B cell (primary cell): ENCODE measurements at regions not wholly inside any gene's neighbourhood (a gene's known extent, or its start where the extent isn't known, plus 50 kb on each side); places are given as distances from the start of the nearest gene placed in this dataset.

ENCODE experiments used
- ATAC-seq: fragments of 200-7000 bp; cut with Tn5 transposase; one replicate; pipeline ENCODE4 v1.10.0; 2021; ENCODE audit warnings: low read depth, mild to moderate bottlenecking, moderate number of reproducible peaks, moderate library complexity
- CTCF ChIA-PET: fragments of 350-600 bp; sonication (Branson Sonifier 250); formaldehyde crosslinking; loops from one replicate; lab custom pipeline; 2021; ENCODE audit warnings: antibody characterized with exemption, inconsistent platforms; lab: Charles Lee
- POLR2A ChIA-PET: fragments of 350-600 bp; sonication (Branson Sonifier 250); formaldehyde crosslinking; loops from one replicate; lab custom pipeline; 2021; ENCODE audit warnings: antibody characterized with exemption; lab: Charles Lee
- DNase-seq: peaks from one replicate; pipeline ENCODE4 v3.0.0; 2013
- H2AFZ ChIP-seq: 2 replicates; pipeline ENCODE4 v1.6.1; 2012; ENCODE audit warnings: mild to moderate bottlenecking, low read depth, low read length; ENCODE audit not compliant: insufficient read depth, poor library complexity, severe bottlenecking
- H3K27ac ChIP-seq, 2 donors: 1 replicate in 1 of 2; 2 replicates in 1 of 2; pipeline ENCODE4 v1.5.1; 2012 to 2013; ENCODE audit warnings: low read length in 2 of 2, mild to moderate bottlenecking in 2 of 2, moderate library complexity in 1 of 2
- H3K27me3 ChIP-seq, 4 experiments: fragments of 200-600 bp in 1 of 4; sonication (generic) in 1 of 4; replicated peaks in 1 of 4; 1 replicate in 2 of 4; 2 replicates in 2 of 4; pipeline versions ENCODE4 v1.6.1 to v1.7.0; 2013 to 2016; ENCODE audit warnings: low read length in 3 of 4, mild to moderate bottlenecking in 2 of 4, mixed read lengths in 1 of 4, moderate library complexity in 1 of 4; ENCODE audit not compliant: insufficient read depth in 4 of 4, control insufficient read depth in 3 of 4; ENCODE audit errors: control extremely low read depth in 1 of 4
- H3K36me3 ChIP-seq, 2 experiments: replicated peaks in 1 of 2; 1 replicate in 1 of 2; 2 replicates in 1 of 2; pipeline versions ENCODE4 v1.6.1 to v1.7.1; 2013; ENCODE audit warnings: low read length in 1 of 2; ENCODE audit not compliant: insufficient read depth in 2 of 2, control insufficient read depth in 1 of 2; ENCODE audit errors: control extremely low read depth in 1 of 2, extremely low read depth in 1 of 2
- H3K4me1 ChIP-seq, 2 donors: fragments of 200-600 bp in 1 of 2; sonication (generic) in 1 of 2; 1 replicate in 1 of 2; 2 replicates in 1 of 2; pipeline versions ENCODE4 v1.5.1 to v1.6.1; 2013 to 2017; ENCODE audit warnings: low read length in 2 of 2; ENCODE audit not compliant: control insufficient read depth in 2 of 2, insufficient read depth in 2 of 2
- H3K4me2 ChIP-seq: replicated peaks from 2 replicates; pipeline ENCODE3; 2012; ENCODE audit warnings: mild to moderate bottlenecking, low read depth, low read length; ENCODE audit not compliant: poor library complexity, severe bottlenecking
- H3K4me3 ChIP-seq, 5 experiments: fragments of 200-600 bp in 1 of 5; sonication (generic) in 1 of 5; 1 replicate in 3 of 5; 2 replicates in 2 of 5; pipeline versions ENCODE4 v1.5.1 to v1.7.0; 2011 to 2016; ENCODE audit warnings: low read length in 4 of 5, mild to moderate bottlenecking in 4 of 5, low read depth in 2 of 5, control low read depth in 1 of 5, moderate library complexity in 1 of 5; ENCODE audit not compliant: insufficient read depth in 1 of 5; ENCODE audit errors: control extremely low read depth in 1 of 5, extremely low read depth in 1 of 5
- H3K79me2 ChIP-seq: fragments of 200-600 bp; sonication (generic); one replicate; pipeline ENCODE4 v1.6.0; 2016; ENCODE audit warnings: low read length; ENCODE audit not compliant: control insufficient read depth, insufficient read depth
- H3K9ac ChIP-seq: fragments of 200-600 bp; sonication (generic); 2 replicates; pipeline ENCODE4 v1.6.1; 2017; ENCODE audit warnings: mild to moderate bottlenecking, low read length, moderate library complexity
- H3K9me3 ChIP-seq, 3 donors: one replicate each; pipeline versions ENCODE4 v1.6.1 to v1.7.1; 2013; ENCODE audit warnings: low read length in 2 of 3; ENCODE audit not compliant: control insufficient read depth in 2 of 3, insufficient read depth in 1 of 3; ENCODE audit errors: control extremely low read depth in 1 of 3
- H4K20me1 ChIP-seq: 2 replicates; pipeline ENCODE4 v1.6.0; 2012; ENCODE audit warnings: mild to moderate bottlenecking, low read length; ENCODE audit not compliant: insufficient read depth, control insufficient read depth, poor library complexity, severe bottlenecking
- H3K27ac Mint-ChIP-seq: one replicate; pipeline ENCODE4 v1.8.0; 2021; ENCODE audit warnings: mixed read lengths
- H3K27me3 Mint-ChIP-seq: one replicate; pipeline ENCODE4 v1.8.0; 2021; ENCODE audit warnings: mixed read lengths
- H3K4me1 Mint-ChIP-seq: one replicate; pipeline ENCODE4 v1.8.0; 2021; ENCODE audit warnings: mixed read lengths
- H3K4me3 Mint-ChIP-seq: one replicate; pipeline ENCODE4 v1.8.0; 2021; ENCODE audit warnings: mixed read lengths
- H3K9me3 Mint-ChIP-seq: one replicate; pipeline ENCODE4 v1.8.0; 2022; ENCODE audit warnings: mixed read lengths; ENCODE audit not compliant: insufficient read depth
- CTCF ChIP-seq: fragments of 200-600 bp; IDR thresholded peaks from one replicate; pipeline ENCODE4 v1.8.0; 2022; ENCODE audit warnings: antibody characterized with exemption, mild to moderate bottlenecking
- EZH2 ChIP-seq: IDR thresholded peaks from 2 replicates; pipeline ENCODE4 v1.6.1; 2012; ENCODE audit warnings: borderline replicate concordance, low read depth, mild to moderate bottlenecking, moderate library complexity, low read length; ENCODE audit not compliant: insufficient read depth, poor library complexity, severe bottlenecking
- WGBS: methylation state at CpG from one replicate; pipeline ENCODE4 v1.1.5; 2013; ENCODE audit warnings: missing lambda C conversion rate; ENCODE audit not compliant: insufficient coverage; 5-methylcytosine and 5-hydroxymethylcytosine counted together
- intact Hi-C: fragments of 100-400 bp; cut with micrococcal nuclease; formaldehyde crosslinking; loops from one replicate; pipeline ENCODE4 v1.10.0; 2022

DNA sequence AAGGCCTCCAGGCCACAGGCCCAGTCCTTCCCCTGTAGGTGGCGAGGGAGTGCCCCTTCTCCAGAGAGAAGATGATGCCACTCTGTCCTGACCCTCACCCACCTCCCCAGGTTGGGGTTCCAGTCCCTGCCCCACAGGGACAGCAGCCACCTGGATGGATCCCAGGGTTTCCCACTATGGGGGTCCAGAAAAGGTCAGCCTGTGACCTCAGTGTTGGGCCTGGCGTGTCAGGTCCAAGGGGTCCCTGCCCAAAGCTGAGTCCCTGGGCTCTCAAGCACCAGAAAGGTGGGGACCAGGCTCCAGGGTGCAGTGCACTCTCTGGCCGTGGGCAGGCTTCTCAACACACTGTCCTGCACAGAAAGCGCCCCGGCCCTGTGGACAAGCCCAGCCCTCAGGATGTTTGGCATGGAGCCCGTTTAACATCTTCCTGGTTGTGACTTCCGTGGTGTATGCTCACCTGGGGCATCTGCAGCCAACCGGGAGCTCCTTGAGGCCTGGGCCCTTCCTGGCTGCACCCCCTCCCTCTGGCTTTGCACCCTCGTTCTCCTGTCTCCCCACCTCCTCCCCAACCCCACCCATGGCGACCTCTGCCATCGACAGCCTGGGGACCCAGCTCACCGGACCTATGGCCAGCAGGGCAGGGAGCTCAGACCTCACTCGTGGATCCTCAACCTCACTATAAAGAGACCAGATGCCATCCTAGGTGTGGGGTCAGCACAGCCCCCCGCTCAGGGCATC is 58.3 kb upstream of the PPP2R2D start:
- no peaks in the 10 kb centered on the region for H3K27me3 ChIP-seq
- Mint-ChIP-seq H3K9me3 (no peaks in the 10 kb centered on the region), H3K27ac (no peak overlapping the region), H3K27me3 (no peaks in the 10 kb centered on the region), H3K4me3 (no peak overlapping the region), H3K4me1 (no peaks in the 10 kb centered on the region)
- peaks cover 0 to 15% (median 0%) of the 10 kb centered on the region in 3 donors for H3K9me3 ChIP-seq
- H3K4me3 ChIP-seq, result no peak overlapping the region
- H3K79me2 ChIP-seq, result no peaks in the 10 kb centered on the region
- H3K36me3 ChIP-seq, result no peaks in the 10 kb centered on the region
- H3K4me1 ChIP-seq, result no peaks in the 10 kb centered on the region
- H3K4me2 ChIP-seq, result no peak overlapping the region
- no peak overlapping the region for H2AFZ ChIP-seq
- ATAC-seq (no peak), DNase-seq (no peak)
- no peak overlapping the region for H3K27ac ChIP-seq
- intact Hi-C loops, result no loop called here
- ChIA-PET POLR2A (no interaction called here), CTCF (no interaction called here)
- no peaks in the 10 kb centered on the region for H4K20me1 ChIP-seq
- WGBS, result 86% methylated on average over 14 of the region's 14 CpGs
- no peak overlapping the region for H3K9ac ChIP-seq
- TF ChIP-seq EZH2 (no peak), CTCF (no peak)

- Histone ChIP-seq H3K9ac (no peak overlapping the region), H3K4me1 (no peaks in the 10 kb centered on the region), H3K4me3 (no peak overlapping the region), H3K27me3 (no peaks in the 10 kb centered on the region), H3K27ac (no peak overlapping the region), H3K36me3 (no peaks in the 10 kb centered on the region), H3K4me2 (no peak overlapping the region), H3K9me3 (peaks cover 0 to 15% (median 0%) of the 10 kb centered on the region in 3 donors), H3K79me2 (no peaks in the 10 kb centered on the region), H4K20me1 (no peaks in the 10 kb centered on the region), H2AFZ (no peak overlapping the region)
- Mint-ChIP-seq H3K4me3 (no peak overlapping the region), H3K27me3 (no peaks in the 10 kb centered on the region), H3K9me3 (no peaks in the 10 kb centered on the region), H3K27ac (no peak overlapping the region), H3K4me1 (no peaks in the 10 kb centered on the region)
- DNase-seq (no peak), ATAC-seq (no peak)
- intact Hi-C loops, result no loop called here
- ChIA-PET POLR2A (no interaction called here), CTCF (no interaction called here)
- 95% methylated on average over 8 of the region's 8 CpGs for WGBS
- no peak for TF ChIP-seq CTCF
- no peak for TF ChIP-seq EZH2
These were observed 57.7 kb upstream of the PPP2R2D start for GRCh38 chr10:131843089-131843595.
